ENCODE measurements at regions not wholly inside any gene's neighbourhood (a gene's known extent, or its start where the extent isn't known, plus 50 kb on each side); places are given as distances from the start of the nearest gene placed in this dataset.
"Not testable (repeated sequence)": the region's sequence is repeated elsewhere in the genome, so short reads cannot be mapped to it uniquely, and the experiment has no call there.

GRCh38 chr10:36840788-36841187 lies 284.6 kb upstream of the ANKRD30A start:
- no peak for DNase-seq

- no peak for DNase-seq
These were observed 288.0 kb upstream of the ANKRD30A start for GRCh38 chr10:36837416-36837815.

- DNase-seq: no peak
These were observed 305.6 kb upstream of the ANKRD30A start for GRCh38 chr10:36819781-36820180.

- no peak for DNase-seq
These were observed 307.5 kb upstream of the ANKRD30A start for GRCh38 chr10:36817898-36818297.

- DNase-seq: no peak
These were observed 316.6 kb upstream of the ANKRD30A start for GRCh38 chr10:36808625-36809362.

- DNase-seq: no peak
These were observed 322.2 kb upstream of the ANKRD30A start for GRCh38 chr10:36803229-36803628.

GRCh38 chr10:36802490-36803153 lies 322.8 kb upstream of the ANKRD30A start:
- no peak for DNase-seq

- no peak for DNase-seq
These were observed 323.7 kb upstream of the ANKRD30A start for GRCh38 chr10:36801660-36802059.

- DNase-seq: no peak
These were observed 330.4 kb upstream of the ANKRD30A start for GRCh38 chr10:36794981-36795380.

- DNase-seq: no peak
These were observed 335.4 kb upstream of the ANKRD30A start for GRCh38 chr10:36789974-36790373.

- DNase-seq: no peak
These were observed 337.2 kb upstream of the ANKRD30A start for GRCh38 chr10:36788152-36788551.

- DNase-seq: no peak
These were observed 342.0 kb upstream of the ANKRD30A start for GRCh38 chr10:36783400-36783799.

GRCh38 chr10:36781570-36781969 lies 343.8 kb upstream of the ANKRD30A start:
- no peak for DNase-seq

- DNase-seq: no peak
These were observed 345.2 kb upstream of the ANKRD30A start for GRCh38 chr10:36780158-36780557.

GRCh38 chr10:36779238-36779846 lies 346.1 kb upstream of the ANKRD30A start:
- peak; percentile 64 for DNase-seq

GRCh38 chr10:36778651-36779050 lies 346.7 kb upstream of the ANKRD30A start:
- DNase-seq: no peak

GRCh38 chr10:36773652-36774051 lies 351.7 kb upstream of the ANKRD30A start:
- DNase-seq: no peak

- no peak for DNase-seq
These were observed 353.7 kb upstream of the ANKRD30A start for GRCh38 chr10:36771725-36772124.

- DNase-seq: not testable (repeated sequence)
These were observed 355.7 kb upstream of the ANKRD30A start for GRCh38 chr10:36769741-36770140.

- no peak for DNase-seq
These were observed 358.5 kb upstream of the ANKRD30A start for GRCh38 chr10:36766940-36767339.

- DNase-seq: no peak
These were observed 359.0 kb upstream of the ANKRD30A start for GRCh38 chr10:36766415-36766810.

GRCh38 chr10:36765782-36766414 lies 359.5 kb upstream of the ANKRD30A start:
- DNase-seq: no peak

- no peak for DNase-seq
These were observed 360.6 kb upstream of the ANKRD30A start for GRCh38 chr10:36764823-36765222.

- DNase-seq: no peak
These were observed 364.3 kb upstream of the ANKRD30A start for GRCh38 chr10:36761121-36761520.

All from kidney glomerular epithelial cell (primary cell).